ENCODE measurements at regions not wholly inside any gene's neighbourhood (a gene's known extent, or its start where the extent isn't known, plus 50 kb on each side); places are given as distances from the start of the nearest gene placed in this dataset.
A peak's percentile ranks its signal among the peaks of the same experiment; 100 is the strongest.

DNA sequence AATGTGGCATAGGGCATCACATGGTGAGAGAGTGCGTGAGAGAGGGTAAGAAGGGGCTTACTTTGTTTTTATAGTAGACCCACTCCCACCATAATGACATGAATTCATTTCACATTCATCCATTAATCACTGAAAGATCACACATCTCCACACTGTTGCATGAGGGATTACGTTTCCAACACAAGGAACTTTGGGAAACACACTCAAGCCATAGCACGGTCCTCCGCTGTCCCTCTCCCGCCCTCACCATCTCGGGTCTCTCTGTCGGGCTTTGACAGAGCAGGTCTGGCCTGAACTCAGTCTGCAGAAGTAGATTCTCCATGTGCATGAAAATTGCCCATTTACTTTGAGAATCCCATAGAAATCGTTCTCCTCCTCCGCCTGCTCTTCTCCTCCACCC lies 312.2 kb downstream of the MATN1 start:
- DNase-seq (ENCODE audit: low spot score) (no peak), ATAC-seq (no peak)
- intact Hi-C loops (cut with DNase I), result no loop called here

GRCh38 chr1:30410153-30410851 lies 313.1 kb downstream of the MATN1 start:
- ATAC-seq (no peak), DNase-seq (ENCODE audit: low spot score) (no peak)
- intact Hi-C loops (cut with DNase I), result no loop called here

- intact Hi-C loops (cut with DNase I), result no loop called here
- no peak for DNase-seq (ENCODE audit: low spot score)
- no peak for ATAC-seq
Measured at GRCh38 chr1:30409476-30410152, 313.8 kb downstream of the MATN1 start.

DNA sequence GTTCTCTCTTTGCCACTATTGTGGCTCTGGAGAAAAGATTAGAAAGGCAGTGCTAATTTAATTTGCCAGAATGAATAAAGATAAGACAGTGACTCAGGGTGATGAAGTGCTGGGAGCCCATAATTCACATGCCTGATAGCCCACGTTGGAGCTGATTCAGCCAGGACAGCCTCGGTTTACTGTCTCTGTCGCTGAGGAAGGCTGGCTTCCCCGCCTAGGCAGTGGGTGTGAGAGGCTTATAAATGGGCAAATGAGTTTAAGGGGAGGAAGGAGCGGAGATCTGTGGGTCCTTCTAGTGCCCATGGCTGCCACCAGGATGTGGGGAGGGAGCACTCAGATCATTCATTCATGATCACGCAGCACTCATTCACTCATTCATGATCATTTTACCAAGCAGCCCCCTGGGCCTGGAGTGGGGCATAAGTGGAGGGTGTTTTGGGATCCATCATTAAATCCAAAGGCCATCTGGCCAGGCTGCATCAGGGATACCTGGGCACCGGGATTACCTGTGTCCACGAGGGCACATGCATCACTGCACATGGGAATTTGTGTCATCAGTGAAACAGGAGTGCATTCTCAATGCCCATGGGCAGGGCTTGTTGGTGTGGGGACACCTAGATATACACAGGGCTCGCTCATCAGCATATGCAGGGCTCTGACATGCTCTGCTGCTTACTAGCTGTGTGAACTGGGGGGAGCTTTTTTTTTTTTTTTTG lies 315.4 kb downstream of the MATN1 start:
- ATAC-seq (no peak), DNase-seq (ENCODE audit: low spot score) (peak; percentile 13)
- intact Hi-C loops (cut with DNase I), result no loop called here

- DNase-seq (ENCODE audit: low spot score) (peak; percentile 37), ATAC-seq (no peak)
- intact Hi-C loops (cut with DNase I), result no loop called here
Measured at GRCh38 chr1:30406996-30407864, 316.2 kb downstream of the MATN1 start.

DNA sequence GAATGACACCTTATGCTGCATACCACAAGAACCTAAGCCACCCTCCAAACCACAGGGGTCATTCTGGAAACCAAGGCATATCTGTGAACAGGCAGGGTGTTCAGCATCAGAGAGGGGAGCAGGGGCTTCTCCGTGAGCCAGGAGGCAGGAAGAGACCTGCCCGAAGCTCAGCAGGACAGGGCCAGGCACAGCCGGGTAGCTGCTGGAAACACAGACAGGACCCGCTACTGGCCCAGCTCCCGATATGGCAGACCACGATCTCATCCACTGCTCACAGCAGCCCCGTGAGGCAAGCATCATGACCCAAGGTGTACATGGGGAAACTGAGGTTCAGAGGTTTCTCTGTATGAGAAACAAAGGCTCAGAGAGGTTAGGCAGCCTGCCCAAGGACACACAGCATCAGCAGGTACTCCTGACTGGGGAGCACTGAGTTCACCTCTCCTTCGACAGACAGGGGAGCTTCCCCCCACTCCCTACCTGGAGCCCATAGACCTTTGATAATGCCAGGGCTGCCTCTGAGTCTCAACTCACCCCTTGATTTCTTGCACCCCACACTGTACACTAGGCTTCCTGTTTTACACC lies 317.7 kb downstream of the MATN1 start:
- DNase-seq (ENCODE audit: low spot score) (peak; percentile 6), ATAC-seq (no peak)
- intact Hi-C loops (cut with DNase I), result no loop called here

DNA sequence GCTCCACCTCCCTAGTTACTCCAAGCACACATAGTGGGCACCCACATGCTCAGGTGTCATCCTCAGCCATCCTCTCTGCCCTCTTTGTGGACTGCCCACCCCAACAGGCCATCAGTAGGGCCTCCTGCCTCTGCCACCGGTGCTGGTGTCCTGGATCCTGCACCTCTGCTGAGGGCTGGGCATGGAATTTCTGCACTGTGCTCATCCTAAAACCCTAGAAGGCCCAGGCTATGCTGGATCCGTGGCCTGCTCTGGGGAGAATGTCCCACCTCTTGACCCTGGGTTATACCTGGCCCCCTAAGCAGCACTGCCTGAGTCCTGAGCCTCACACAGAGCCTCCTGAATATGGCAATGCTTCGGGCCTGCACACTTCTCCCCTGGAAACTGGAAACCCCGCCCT lies 318.3 kb downstream of the MATN1 start:
- no peak for ATAC-seq
- peak; percentile 21 for DNase-seq (ENCODE audit: low spot score)
- intact Hi-C loops (cut with DNase I), result no loop called here

DNA sequence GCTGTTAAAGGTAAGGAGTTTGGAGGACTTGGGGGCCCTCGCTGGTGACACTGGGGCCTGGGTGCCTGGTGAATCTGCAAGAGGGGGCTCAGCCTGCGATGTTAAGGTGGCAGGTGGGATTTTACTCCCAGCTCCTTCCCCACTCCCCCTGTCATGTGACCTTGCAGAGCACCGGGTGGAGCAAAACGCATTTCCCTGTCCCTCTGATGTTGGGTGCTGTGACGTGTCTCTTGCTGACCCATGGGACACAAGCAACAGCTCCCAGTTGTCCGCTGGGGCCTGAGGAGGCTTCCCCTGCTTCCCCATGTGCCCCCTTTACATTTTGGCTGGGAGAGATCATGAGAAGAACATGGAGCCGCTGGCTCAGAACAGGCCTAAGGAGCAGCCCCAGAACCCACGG lies 319.0 kb downstream of the MATN1 start:
- ATAC-seq, result no peak
- intact Hi-C loops (cut with DNase I), result no loop called here
- DNase-seq (ENCODE audit: low spot score), result no peak

- DNase-seq (ENCODE audit: low spot score) (no peak), ATAC-seq (no peak)
- intact Hi-C loops (cut with DNase I), result no loop called here
Measured at GRCh38 chr1:30403726-30404125, 319.7 kb downstream of the MATN1 start.

GRCh38 chr1:30403061-30403645 lies 320.2 kb downstream of the MATN1 start:
- intact Hi-C loops (cut with DNase I), result no loop called here
- ATAC-seq (peak; percentile 24), DNase-seq (ENCODE audit: low spot score) (peak; percentile 33)

DNA sequence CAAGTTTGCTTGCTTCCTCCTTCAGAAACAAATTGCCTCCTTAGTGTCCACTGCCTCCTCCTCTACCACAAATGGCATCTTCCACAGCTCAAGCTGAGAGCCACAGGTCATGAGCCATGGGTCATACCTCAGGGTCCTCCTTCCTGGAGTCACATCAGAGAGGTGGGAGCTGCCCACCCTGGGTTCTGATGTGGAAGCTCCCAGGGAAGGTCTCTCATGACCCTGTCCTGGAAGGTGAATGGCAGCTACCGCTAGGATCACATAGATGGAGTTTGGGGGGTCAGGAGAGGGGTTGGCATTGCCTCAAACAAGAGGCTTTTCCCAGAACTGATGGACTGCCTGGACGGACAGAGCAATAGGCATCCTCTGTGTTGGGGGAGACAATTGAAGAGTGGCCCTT lies 321.4 kb downstream of the MATN1 start:
- intact Hi-C loops (cut with DNase I), result no loop called here
- DNase-seq (ENCODE audit: low spot score) (no peak), ATAC-seq (no peak)

DNA sequence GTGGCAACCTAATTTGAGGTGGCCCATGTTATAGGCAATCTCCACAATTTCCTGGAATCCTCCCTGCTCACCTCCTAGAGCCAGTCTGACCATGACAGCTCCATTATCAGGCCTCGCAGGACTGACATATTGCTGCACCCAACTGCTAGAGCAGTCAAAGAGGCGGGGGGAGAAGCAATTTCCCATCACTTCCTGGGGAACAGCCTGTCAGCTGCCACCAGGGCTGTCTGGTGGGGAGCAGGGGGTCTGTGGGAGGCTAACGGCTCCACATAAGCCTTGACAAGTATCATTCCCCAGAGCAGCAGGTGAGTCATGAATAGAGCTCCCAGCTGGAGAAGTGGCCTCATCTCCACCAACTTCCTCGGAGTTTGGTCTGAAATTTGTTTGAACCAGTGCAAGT lies 322.9 kb downstream of the MATN1 start:
- intact Hi-C loops (cut with DNase I), result no loop called here
- DNase-seq (ENCODE audit: low spot score) (peak; percentile 23), ATAC-seq (no peak)

DNA sequence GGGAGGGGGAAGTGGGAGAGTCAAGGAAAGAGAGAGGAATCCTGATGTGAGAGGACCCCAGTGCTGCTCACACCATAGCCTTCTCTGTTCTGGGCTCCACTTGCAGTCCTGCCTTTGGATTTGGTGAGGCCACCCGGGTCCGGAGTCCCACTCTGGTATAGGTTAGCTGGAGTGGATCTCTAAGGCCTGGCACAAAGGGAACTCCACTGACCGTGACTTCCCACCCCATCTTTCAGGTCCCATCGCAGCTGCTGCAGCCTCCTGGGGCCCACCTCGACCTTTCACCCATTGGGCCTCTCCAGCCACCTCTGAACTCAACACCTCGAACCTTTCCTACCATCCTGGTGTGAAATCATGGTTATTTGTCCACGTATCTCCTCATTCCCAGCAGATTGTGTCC lies 324.4 kb downstream of the MATN1 start:
- ATAC-seq (no peak), DNase-seq (ENCODE audit: low spot score) (peak; percentile 27)
- intact Hi-C loops (cut with DNase I), result no loop called here

DNA sequence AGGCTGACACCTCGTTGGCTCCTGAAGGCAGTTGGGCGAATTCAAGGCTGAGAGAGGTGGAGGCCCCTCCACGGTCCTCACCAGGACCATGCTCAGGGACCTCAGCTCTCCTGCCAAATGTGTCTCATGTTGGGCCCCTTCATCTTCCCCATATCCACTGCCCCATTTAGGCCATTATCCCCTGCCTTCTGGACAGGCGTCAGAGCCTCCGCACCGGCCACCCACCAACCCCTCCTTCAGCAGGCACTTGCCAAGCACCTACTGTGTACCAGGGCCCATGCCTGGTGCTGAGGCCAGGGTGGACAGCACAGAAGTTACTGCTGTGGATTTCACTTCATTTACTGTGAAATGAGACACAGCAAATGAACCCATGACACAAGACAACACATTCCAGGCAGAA lies 325.8 kb downstream of the MATN1 start:
- ATAC-seq, result no peak
- intact Hi-C loops (cut with DNase I), result no loop called here
- peak; percentile 6 for DNase-seq (ENCODE audit: low spot score)

- DNase-seq (ENCODE audit: low spot score) (no peak), ATAC-seq (no peak)
- intact Hi-C loops (cut with DNase I), result no loop called here
Measured at GRCh38 chr1:30395631-30396030, 327.8 kb downstream of the MATN1 start.

GRCh38 chr1:30388386-30388785 lies 335.0 kb downstream of the MATN1 start:
- intact Hi-C loops (cut with DNase I), result loop anchor here (10.0 kb wide), 1 partner anchor 1154 kb away; the partner anchor contains the start of genes MECR and PTPRU
- ATAC-seq (no peak), DNase-seq (ENCODE audit: low spot score) (peak; percentile 15)

DNA sequence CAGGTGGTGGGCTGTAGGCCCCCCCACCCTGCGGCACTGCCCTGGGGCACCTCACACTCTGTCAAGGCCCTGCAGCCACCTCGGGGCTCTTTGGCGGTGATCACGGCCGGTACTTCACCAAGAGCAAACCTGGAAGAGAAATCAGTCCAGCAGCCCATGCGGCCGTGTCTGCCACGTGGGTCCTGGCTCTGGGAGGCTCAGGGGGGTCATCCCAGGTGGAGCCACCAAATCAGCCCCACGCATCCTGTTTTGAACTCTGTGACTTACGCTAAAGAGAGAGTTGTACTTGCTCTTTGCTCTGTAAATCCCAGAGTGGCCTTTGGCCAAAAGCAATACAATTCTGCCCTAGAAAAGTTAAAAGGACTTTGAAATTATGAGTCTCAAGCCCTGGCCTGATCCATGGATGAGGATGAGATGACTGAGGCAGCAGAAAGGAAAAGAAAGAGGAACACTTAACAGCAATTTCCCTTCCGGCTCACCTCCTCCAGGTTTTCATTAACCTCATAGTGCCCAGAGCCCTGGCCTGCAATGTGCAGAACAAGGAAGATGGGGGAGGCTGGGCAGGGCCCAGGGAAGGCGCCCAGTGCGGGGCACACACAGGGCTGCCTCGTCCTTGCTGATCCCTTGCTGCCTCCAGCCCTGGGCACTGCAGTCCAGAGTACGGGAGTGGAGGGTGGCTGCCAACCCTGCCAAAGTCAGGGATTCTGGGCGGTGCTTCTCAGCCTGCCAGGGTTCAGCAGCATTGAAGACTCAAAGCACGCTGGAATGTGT lies 337.0 kb downstream of the MATN1 start:
- intact Hi-C loops (cut with DNase I), result loop anchor here (10.0 kb wide), 1 partner anchor 1152 kb away; the partner anchor contains the start of genes MECR and PTPRU
- DNase-seq (ENCODE audit: low spot score), result peak; percentile 33
- ATAC-seq, result no peak

All from sciatic nerve (tissue), 2 donors.